ENCODE measurements at regions not wholly inside any gene's neighbourhood (a gene's known extent, or its start where the extent isn't known, plus 50 kb on each side); places are given as distances from the start of the nearest gene placed in this dataset.

GRCh38 chr4:4921077-4921476 lies 61.6 kb downstream of the MSX1 start:
- Histone ChIP-seq H3K36me3 (no peaks in the 10 kb centered on the region), H3K9me3 (ENCODE audit: severe bottlenecking) (peaks cover 3% of the 10 kb centered on the region), H3K27me3 (ENCODE audit: insufficient read depth, low read depth, severe bottlenecking) (no peaks in the 10 kb centered on the region), H3K4me3 (ENCODE audit: low read depth, low read length) (no peak overlapping the region), H3K27ac (no peak overlapping the region)
- DNase-seq: no peak
- TF ChIP-seq CTCF (IDR thresholded peaks at IDR 0.05; ENCODE audit: low read depth, low read length): no peak

GRCh38 chr4:4922441-4922840 lies 63.0 kb downstream of the MSX1 start:
- no peaks in the 10 kb centered on the region for H3K36me3 ChIP-seq
- H3K27me3 ChIP-seq (ENCODE audit: insufficient read depth, low read depth, severe bottlenecking): no peaks in the 10 kb centered on the region
- no peaks in the 10 kb centered on the region for H3K9me3 ChIP-seq (ENCODE audit: severe bottlenecking)
- no peak overlapping the region for H3K4me3 ChIP-seq (ENCODE audit: low read depth, low read length)
- H3K27ac ChIP-seq: no peak overlapping the region
- DNase-seq: no peak
- no peak for TF ChIP-seq CTCF (IDR thresholded peaks at IDR 0.05; ENCODE audit: low read depth, low read length)

GRCh38 chr4:4923201-4923600 lies 63.7 kb downstream of the MSX1 start:
- Histone ChIP-seq H3K36me3 (no peaks in the 10 kb centered on the region), H3K27ac (no peak overlapping the region), H3K9me3 (ENCODE audit: severe bottlenecking) (no peaks in the 10 kb centered on the region), H3K27me3 (ENCODE audit: insufficient read depth, low read depth, severe bottlenecking) (no peaks in the 10 kb centered on the region), H3K4me3 (ENCODE audit: low read depth, low read length) (no peak overlapping the region)
- no peak for DNase-seq
- TF ChIP-seq CTCF (IDR thresholded peaks at IDR 0.05; ENCODE audit: low read depth, low read length): no peak

GRCh38 chr4:4930677-4931076 lies 71.2 kb downstream of the MSX1 start:
- Histone ChIP-seq H3K9me3 (ENCODE audit: severe bottlenecking) (no peaks in the 10 kb centered on the region), H3K27ac (no peak overlapping the region)
- no peak for TF ChIP-seq CTCF (IDR thresholded peaks at IDR 0.05; ENCODE audit: low read depth, low read length)

GRCh38 chr4:4935974-4936373 lies 76.5 kb downstream of the MSX1 start:
- no peak for DNase-seq

More at GRCh38 chr4:4930677-4931076, 71.2 kb downstream of the MSX1 start:
- no peak for DNase-seq
- peaks cover 4% of the 10 kb centered on the region for H3K27me3 ChIP-seq (ENCODE audit: insufficient read depth, low read depth, severe bottlenecking)
- no peaks in the 10 kb centered on the region for H3K36me3 ChIP-seq
- no peak overlapping the region for H3K4me3 ChIP-seq (ENCODE audit: low read depth, low read length)

More at GRCh38 chr4:4935974-4936373, 76.5 kb downstream of the MSX1 start:
- H3K27ac ChIP-seq: no peak overlapping the region
- no peaks in the 10 kb centered on the region for H3K36me3 ChIP-seq
- TF ChIP-seq CTCF (IDR thresholded peaks at IDR 0.05; ENCODE audit: low read depth, low read length): no peak
- H3K27me3 ChIP-seq (ENCODE audit: insufficient read depth, low read depth, severe bottlenecking): peaks cover 4% of the 10 kb centered on the region
- H3K9me3 ChIP-seq (ENCODE audit: severe bottlenecking): no peaks in the 10 kb centered on the region
- H3K4me3 ChIP-seq (ENCODE audit: low read depth, low read length): no peak overlapping the region
